Bronchial epithelial cell (primary cell): ENCODE measurements at regions not wholly inside any gene's neighbourhood (a gene's known extent, or its start where the extent isn't known, plus 50 kb on each side); places are given as distances from the start of the nearest gene placed in this dataset.

Experiments
- DNase-seq: peaks from one replicate; pipeline ENCODE4 v3.0.0-alpha.2; 2010; ENCODE audit warnings: low read depth
- FAIRE-seq: peaks from 2 replicates; lab custom pipeline; 2011; peaks lifted over from hg19 to GRCh38; lab: Jason Lieb, UNC
- H3K27me3 ChIP-seq: 2 replicates; pipeline ENCODE4 v1.5.1; 2011; ENCODE audit warnings: low read length; ENCODE audit not compliant: control insufficient read depth, insufficient read depth
- H3K36me3 ChIP-seq: 2 replicates; pipeline ENCODE4 v1.5.1; 2011; ENCODE audit warnings: low read length; ENCODE audit not compliant: control insufficient read depth, insufficient read depth
- H3K4me3 ChIP-seq: 2 replicates; pipeline ENCODE4 v1.5.1; 2011; ENCODE audit warnings: mild to moderate bottlenecking, low read depth, low read length, control low read depth
- TF ChIP-seq, protein P1 (sequence below): IDR thresholded peaks from 2 replicates; pipeline ENCODE4 v1.5.1; 2011; ENCODE audit warnings: mild to moderate bottlenecking, moderate library complexity, low read length, control low read depth, inconsistent platforms; ENCODE audit not compliant: insufficient read depth, severe bottlenecking

DNA sequence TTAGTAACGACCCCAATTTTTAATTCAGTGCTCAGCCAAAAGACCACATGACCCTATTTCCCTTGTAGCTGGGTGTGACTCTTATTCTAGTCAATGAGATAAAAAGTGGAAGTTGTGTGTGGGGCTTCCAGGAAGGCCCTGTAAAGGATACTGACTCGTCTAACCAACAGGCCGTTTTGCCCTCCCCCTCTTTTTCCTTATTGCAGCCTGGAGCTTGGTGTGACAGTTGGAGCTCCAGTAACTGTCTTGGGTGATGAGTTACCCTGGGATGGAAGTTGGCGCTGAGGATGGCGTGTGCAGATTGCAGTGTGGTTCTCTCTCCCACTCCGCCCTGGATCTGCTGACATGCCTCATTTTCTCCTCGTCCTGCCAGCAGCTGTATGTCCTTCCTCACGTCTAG, 209.3 kb upstream of the PROK2 start:
- DNase-seq (no peak), FAIRE-seq (no peak)
- H3K4me3 ChIP-seq, result no peak overlapping the region
- H3K36me3 ChIP-seq, result no peaks in the 10 kb centered on the region
- H3K27me3 ChIP-seq, result no peaks in the 10 kb centered on the region
- TF ChIP-seq, protein P1, sequence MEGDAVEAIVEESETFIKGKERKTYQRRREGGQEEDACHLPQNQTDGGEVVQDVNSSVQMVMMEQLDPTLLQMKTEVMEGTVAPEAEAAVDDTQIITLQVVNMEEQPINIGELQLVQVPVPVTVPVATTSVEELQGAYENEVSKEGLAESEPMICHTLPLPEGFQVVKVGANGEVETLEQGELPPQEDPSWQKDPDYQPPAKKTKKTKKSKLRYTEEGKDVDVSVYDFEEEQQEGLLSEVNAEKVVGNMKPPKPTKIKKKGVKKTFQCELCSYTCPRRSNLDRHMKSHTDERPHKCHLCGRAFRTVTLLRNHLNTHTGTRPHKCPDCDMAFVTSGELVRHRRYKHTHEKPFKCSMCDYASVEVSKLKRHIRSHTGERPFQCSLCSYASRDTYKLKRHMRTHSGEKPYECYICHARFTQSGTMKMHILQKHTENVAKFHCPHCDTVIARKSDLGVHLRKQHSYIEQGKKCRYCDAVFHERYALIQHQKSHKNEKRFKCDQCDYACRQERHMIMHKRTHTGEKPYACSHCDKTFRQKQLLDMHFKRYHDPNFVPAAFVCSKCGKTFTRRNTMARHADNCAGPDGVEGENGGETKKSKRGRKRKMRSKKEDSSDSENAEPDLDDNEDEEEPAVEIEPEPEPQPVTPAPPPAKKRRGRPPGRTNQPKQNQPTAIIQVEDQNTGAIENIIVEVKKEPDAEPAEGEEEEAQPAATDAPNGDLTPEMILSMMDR, result no peak

DNA sequence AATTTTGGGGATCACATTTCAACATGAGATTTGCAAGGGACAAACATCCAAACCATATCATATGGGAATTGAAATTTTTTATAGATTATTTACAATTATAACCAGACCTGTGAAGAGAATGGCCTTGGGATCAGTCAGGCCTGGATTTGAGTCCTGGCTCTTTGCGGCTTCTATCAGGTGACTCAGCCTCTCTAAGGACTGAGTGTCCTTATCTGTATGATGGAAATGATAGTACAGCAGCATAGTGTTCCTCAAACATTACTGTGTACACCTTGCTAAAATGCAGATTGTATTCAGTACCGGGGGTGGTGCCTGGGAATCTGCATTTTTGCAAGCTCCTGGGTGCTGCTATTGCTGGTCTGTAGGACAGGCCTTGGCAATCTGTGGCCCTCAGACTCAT, 206.7 kb upstream of the PROK2 start:
- DNase-seq, result no peak
- Histone ChIP-seq H3K27me3 (no peaks in the 10 kb centered on the region), H3K36me3 (no peaks in the 10 kb centered on the region), H3K4me3 (no peak overlapping the region)
- FAIRE-seq, result no peak
- TF ChIP-seq, protein P1, result no peak

DNA sequence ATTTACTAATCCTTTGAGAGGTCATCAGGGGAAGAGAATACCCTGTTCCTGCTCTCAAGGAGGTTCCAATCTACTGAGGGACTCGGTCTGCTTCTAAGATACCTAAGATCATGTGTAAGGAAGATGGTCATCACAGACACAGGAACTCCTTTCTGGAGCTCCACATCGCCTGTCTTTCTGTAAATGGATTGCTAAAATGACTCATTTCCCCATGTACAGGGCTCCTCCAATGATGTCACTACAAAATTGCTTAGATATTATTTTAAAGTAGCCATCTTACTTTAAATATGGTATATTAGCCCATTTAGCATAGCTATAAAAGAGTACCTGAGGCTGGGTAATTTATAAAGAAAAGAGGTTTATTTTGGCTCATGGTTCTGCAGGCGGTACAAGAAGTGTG, 206.1 kb upstream of the PROK2 start:
- Histone ChIP-seq H3K4me3 (no peak overlapping the region), H3K27me3 (no peaks in the 10 kb centered on the region), H3K36me3 (no peaks in the 10 kb centered on the region)
- TF ChIP-seq, protein P1, result no peak
- DNase-seq (no peak), FAIRE-seq (no peak)

DNA sequence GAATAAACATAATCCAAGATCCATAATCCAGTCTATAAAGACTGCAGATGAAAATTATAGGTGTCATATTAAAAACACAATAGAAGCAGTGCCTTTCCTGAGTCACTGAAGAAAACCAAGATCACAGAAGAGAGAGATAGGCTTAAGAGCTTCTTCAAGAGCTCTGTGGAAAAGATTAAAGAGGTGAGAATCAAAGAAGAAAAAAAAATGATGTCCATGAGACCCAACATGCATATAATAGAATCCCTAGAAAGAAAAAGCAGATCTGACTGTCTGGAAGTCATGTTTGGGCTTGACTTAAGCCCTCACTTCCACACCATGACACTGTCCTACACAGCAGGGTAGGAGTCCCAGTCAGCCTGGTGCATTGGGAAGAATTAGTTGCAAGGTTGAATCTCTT, 205.6 kb upstream of the PROK2 start:
- Histone ChIP-seq H3K36me3 (no peaks in the 10 kb centered on the region), H3K4me3 (no peak overlapping the region), H3K27me3 (no peaks in the 10 kb centered on the region)
- TF ChIP-seq, protein P1, result no peak
- no peak for FAIRE-seq
- DNase-seq, result no peak

DNA sequence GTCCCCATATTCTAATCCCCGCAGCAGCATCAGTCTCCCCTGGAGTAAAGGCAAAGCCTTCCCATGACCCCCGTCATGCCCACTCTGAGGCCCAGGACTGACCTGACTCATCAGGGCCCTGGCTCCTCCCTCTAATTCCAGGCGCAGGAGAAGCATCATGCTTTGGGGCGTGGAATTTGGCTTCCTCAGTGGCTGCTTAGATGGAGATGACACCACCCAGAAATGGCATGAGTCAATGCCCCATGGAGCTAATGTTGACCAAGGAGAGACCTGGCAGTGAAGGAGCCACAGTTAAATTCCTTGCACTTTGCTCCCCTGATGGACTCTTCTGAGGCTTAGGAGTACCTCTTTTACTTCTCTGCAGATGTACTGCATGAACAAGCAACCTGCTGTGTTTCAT, 204.2 kb upstream of the PROK2 start:
- DNase-seq (peak; percentile 40), FAIRE-seq (peak; percentile 36)
- Histone ChIP-seq H3K4me3 (no peak overlapping the region), H3K27me3 (no peaks in the 10 kb centered on the region), H3K36me3 (no peaks in the 10 kb centered on the region)
- TF ChIP-seq, protein P1, result no peak

DNA sequence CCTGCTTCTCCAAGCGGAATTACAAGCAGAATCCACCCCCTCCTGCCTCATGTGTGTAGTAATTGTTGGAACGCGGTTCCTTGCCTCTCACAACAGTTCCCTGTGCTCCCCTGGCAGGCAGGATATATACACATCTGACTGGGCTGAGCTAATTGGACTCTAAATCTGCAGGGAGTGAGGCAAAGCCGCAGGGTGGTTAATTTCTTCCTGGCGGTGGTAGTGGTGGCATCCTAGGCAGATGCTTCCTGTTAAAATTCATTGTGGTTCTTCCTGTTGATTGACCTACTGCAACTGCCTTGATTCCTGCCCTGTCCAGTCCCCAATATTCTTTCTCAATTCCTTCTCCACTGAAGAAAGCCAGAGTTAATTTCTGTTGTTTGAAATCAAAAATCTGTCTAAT, 202.9 kb upstream of the PROK2 start:
- no peak for FAIRE-seq
- Histone ChIP-seq H3K27me3 (no peaks in the 10 kb centered on the region), H3K36me3 (no peaks in the 10 kb centered on the region), H3K4me3 (no peak overlapping the region)
- no peak for DNase-seq
- TF ChIP-seq, protein P1, result no peak
